AG04450 (cell line): ENCODE measurements at regions not wholly inside any gene's neighbourhood (a gene's known extent, or its start where the extent isn't known, plus 50 kb on each side); places are given as distances from the start of the nearest gene placed in this dataset.

Source experiments
- CTCF ChIA-PET: fragments of 300-600, 350-600 bp; formaldehyde crosslinking; extraction: SDS; loops from one replicate; lab custom pipeline; 2022; ENCODE audit warnings: antibody characterized with exemption, inconsistent platforms; lab: Charles Lee
- POLR2A ChIA-PET: fragments of 350-600 bp; formaldehyde crosslinking; extraction: SDS; loops from one replicate; lab custom pipeline; 2021; ENCODE audit warnings: antibody characterized with exemption, inconsistent platforms; lab: Yijun Ruan, JAX
- DNase-seq: peaks from one replicate; pipeline ENCODE4 v3.0.0-alpha.2; 2011; ENCODE audit warnings: low read depth, low spot score
- H3K27ac ChIP-seq: one replicate; pipeline ENCODE4 v1.5.1; 2012; ENCODE audit warnings: low read depth, low read length, control low read depth
- H3K27me3 ChIP-seq: one replicate; pipeline ENCODE4 v1.6.0; 2012; ENCODE audit warnings: low read length; ENCODE audit not compliant: control insufficient read depth, insufficient read depth
- H3K4me3 ChIP-seq: 2 replicates; pipeline ENCODE4 v1.5.1; 2011; ENCODE audit warnings: mild to moderate bottlenecking, low read depth, low read length, control low read depth
- H3K9me3 ChIP-seq: 2 replicates; pipeline ENCODE4 v1.5.1; 2012; ENCODE audit warnings: low read length; ENCODE audit not compliant: control insufficient read depth, insufficient read depth
- CTCF ChIP-seq: IDR thresholded peaks from 2 replicates; pipeline ENCODE4 v1.5.1; 2011; ENCODE audit warnings: low read depth, low read length, control low read depth, inconsistent platforms

- TF ChIP-seq CTCF = no peak
- no peak for DNase-seq
- CTCF ChIA-PET = no interaction called here
- Histone ChIP-seq H3K9me3 (no peaks in the 10 kb centered on the region), H3K4me3 (no peak overlapping the region), H3K27ac (no peak overlapping the region), H3K27me3 (no peaks in the 10 kb centered on the region)
- POLR2A ChIA-PET = no interaction called here
Observed at GRCh38 chr3:95168526-95168925, 1105.7 kb downstream of the NSUN3 start.

- CTCF ChIA-PET = no interaction called here
- no peaks in the 10 kb centered on the region for H3K9me3 ChIP-seq
- H3K27me3 ChIP-seq = no peaks in the 10 kb centered on the region
- no peak for DNase-seq
- TF ChIP-seq CTCF = no peak
- POLR2A ChIA-PET = no interaction called here
- H3K4me3 ChIP-seq = no peak overlapping the region
- no peak overlapping the region for H3K27ac ChIP-seq
Observed at GRCh38 chr3:95172164-95172943, 1109.5 kb downstream of the NSUN3 start.

GRCh38 chr3:95177096-95177495, 1114.2 kb downstream of the NSUN3 start:
- Histone ChIP-seq H3K9me3 (no peaks in the 10 kb centered on the region), H3K27ac (no peak overlapping the region), H3K4me3 (no peak overlapping the region), H3K27me3 (no peaks in the 10 kb centered on the region)
- CTCF ChIA-PET = no interaction called here
- POLR2A ChIA-PET = no interaction called here
- DNase-seq = no peak
- TF ChIP-seq CTCF = no peak

GRCh38 chr3:95184038-95184437, 1121.2 kb downstream of the NSUN3 start:
- Histone ChIP-seq H3K9me3 (peaks cover 11% of the 10 kb centered on the region), H3K4me3 (no peak overlapping the region), H3K27ac (no peak overlapping the region), H3K27me3 (no peaks in the 10 kb centered on the region)
- ChIA-PET CTCF (no interaction called here), POLR2A (no interaction called here)
- no peak for TF ChIP-seq CTCF
- DNase-seq = no peak

- peaks cover 6% of the 10 kb centered on the region; the same call in 1 of the 2 replicates for H3K9me3 ChIP-seq
- POLR2A ChIA-PET = no interaction called here
- DNase-seq = no peak
- no peak overlapping the region for H3K4me3 ChIP-seq
- no peaks in the 10 kb centered on the region for H3K27me3 ChIP-seq
- CTCF ChIA-PET = no interaction called here
- H3K27ac ChIP-seq = no peak overlapping the region
- no peak for TF ChIP-seq CTCF
Observed at GRCh38 chr3:95189348-95189747, 1126.5 kb downstream of the NSUN3 start.
